GM18502 (cell line): ENCODE measurements at regions not wholly inside any gene's neighbourhood (a gene's known extent, or its start where the extent isn't known, plus 50 kb on each side); places are given as distances from the start of the nearest gene placed in this dataset.
"Not testable (repeated sequence)": the region's sequence is repeated elsewhere in the genome, so short reads cannot be mapped to it uniquely, and the experiment has no call there.

Experiments used
- ATAC-seq: cut with Tn5 transposase; IDR thresholded peaks from one replicate; pipeline ENCODE4 v1.9.1; 2021; ENCODE audit warnings: mild to moderate bottlenecking; ENCODE audit not compliant: unreplicated experiment, poor library complexity

DNA sequence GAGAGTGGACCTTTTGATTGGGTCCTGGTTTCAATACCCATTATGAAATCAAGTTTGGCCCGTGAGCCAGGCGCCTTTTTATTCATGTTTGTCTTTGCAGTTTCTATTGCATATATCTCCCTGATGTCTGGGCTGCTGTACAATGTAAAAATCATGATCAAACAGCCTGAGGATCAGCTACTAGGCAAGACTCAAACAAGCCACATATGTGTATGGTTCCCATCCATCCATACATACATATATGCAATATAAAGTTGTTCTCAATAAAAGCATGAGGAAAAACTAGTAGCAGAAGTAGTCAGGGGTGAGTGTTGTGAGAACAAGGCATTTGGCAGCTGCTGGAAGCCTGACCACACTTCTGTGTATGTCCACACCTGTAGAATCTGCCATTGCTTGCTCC, 562.4 kb upstream of the USP24 start:
- no peak for ATAC-seq

- ATAC-seq, result no peak
Observed at GRCh38 chr1:55775007-55775406, 559.8 kb upstream of the USP24 start.

DNA sequence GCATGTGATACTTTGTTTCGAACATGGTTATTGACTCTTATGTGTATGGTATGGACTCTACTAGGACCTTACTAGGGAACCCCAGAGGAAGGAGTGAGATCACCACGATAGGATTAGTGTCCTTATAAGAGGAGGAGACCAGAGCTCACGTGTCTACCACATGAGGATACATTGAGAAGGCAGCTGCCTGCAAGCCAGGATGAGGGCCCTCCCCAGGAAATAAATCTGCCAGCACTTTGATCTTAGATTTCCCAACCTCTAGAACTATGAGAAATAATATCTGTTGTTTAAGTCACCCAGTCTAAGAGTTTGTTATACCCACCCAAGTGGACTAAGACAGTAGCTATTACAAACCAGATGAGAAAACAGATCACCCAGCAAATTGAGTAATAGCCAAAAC, 559.3 kb upstream of the USP24 start:
- ATAC-seq, result no peak

DNA sequence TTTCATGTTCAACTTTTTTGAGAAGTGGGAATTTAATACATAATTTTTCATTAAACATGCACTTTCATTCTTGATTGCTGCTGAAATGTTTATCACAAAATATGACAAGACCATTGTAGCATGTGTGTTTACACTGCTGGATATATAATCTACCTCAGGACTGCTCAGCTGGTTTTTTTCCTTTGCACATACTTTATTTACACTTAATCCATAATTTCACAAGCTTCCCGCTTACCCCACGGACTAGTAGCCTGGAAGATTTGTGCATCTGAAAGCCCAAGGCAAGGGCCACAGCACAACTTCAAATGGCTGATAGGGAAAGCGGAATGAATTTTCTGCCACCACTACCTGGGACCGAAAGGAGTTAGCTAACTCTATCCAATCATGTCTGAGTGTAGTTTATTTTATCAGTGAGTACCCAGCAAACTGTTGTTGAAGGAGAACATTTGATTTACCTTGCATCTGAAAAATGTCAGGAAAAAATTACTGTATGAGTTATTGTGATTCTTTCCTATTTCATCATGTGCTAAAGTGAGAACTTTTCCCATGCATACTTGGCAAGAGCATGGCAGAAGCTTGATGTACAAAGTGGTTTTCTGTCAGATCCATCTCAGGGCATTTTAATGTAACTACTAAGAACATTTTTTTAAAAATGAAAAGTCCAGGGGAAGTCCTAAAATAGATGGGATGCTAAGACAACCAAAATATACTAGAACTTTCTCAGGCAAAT, 558.2 kb upstream of the USP24 start:
- no peak for ATAC-seq

DNA sequence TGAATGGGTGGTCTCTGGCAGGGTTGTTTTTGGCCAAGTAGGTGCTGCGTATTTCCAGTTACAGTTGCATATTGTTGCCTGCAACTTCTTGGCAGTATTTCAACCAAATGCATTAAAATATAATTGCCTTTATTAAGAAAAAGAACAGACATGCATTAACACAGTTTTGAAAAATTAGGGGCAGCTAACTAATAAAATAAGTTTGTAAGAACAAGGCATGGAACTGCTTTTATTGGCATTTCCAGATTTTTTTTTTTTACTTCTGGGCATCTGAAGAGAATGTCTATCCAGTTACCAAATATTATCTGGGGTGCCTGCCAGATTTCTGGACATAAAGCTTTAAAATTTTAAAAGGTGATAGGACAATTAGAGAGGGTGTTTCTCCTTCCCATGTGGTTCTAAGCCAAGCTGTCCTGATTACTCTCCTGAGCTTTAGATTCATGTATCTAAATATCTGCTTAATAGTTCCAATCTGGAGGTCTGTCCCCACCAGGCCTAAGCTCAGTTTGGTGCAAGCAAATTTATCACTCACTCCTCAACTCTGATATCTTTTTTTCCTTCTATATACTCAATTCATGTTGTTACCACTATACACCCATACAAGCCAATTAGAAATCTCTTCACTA, 553.3 kb upstream of the USP24 start:
- ATAC-seq, result no peak

GRCh38 chr1:55767171-55767570, 552.0 kb upstream of the USP24 start:
- ATAC-seq, result no peak

DNA sequence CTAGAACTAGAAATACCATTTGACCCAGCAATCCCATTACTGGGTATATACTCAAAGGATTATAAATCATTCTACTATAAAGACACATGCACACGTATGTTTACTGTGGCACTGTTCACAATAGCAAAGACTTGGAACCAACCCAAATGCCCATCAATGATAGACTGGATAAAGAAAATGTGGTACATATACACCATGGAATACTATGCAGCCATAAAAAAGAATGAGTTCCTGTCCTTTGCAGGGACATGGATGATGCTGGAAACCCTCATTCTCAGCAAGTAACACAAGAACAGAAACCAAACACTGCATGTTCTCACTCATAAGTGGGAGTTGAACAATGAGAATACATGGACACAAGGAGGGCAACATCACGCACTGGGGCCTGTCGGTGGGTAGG, 550.3 kb upstream of the USP24 start:
- not testable (repeated sequence) for ATAC-seq

GRCh38 chr1:55751776-55752175, 536.6 kb upstream of the USP24 start:
- ATAC-seq, result no peak

- ATAC-seq, result no peak
Observed at GRCh38 chr1:55750628-55750995, 535.4 kb upstream of the USP24 start.

GRCh38 chr1:55749975-55750627, 534.9 kb upstream of the USP24 start:
- ATAC-seq, result no peak

DNA sequence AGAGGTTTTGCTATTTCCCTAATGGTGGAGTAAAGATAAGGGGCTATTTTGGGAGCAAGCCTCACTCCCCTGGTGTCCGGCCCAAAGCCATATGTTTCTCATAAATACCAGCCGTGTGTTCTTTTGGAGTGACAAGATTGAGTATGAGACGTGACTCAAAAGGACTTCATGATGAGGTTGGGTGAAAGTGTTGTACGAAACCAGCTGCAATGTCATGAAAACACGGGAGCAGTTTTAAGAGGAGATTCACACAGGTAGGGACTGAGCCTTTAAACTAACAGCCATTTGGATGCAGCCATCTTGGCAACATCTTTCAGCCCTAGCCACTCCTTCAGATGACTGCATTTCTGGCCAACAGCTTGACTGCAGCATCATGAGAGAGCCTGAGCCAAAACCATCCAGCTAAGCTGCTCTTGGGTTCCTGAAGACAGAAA, 532.3 kb upstream of the USP24 start:
- ATAC-seq, result no peak

DNA sequence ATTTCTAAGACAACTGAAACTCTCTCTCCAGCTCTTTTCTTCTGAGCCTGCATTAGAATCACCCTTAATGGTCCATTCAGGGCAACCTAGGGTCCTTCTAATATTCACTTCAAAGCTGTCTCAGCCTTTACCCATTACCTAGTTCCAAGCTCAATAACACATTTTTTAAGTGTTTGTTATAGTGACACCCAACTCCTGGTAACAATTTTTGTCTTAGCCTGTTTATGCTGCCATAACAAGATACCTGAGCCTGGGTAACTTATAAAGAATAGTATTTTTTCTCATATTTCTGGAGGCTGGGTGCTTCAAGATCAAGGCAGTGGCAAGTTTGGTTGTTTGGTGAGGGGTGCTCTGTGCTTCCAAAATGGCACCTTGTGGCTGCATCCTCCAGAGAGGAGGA, 531.5 kb upstream of the USP24 start:
- ATAC-seq, result no peak

GRCh38 chr1:55741516-55741915, 526.4 kb upstream of the USP24 start:
- ATAC-seq, result no peak

- no peak for ATAC-seq
Observed at GRCh38 chr1:55735106-55735505, 519.9 kb upstream of the USP24 start.

- no peak for ATAC-seq
Observed at GRCh38 chr1:55726994-55727393, 511.8 kb upstream of the USP24 start.

DNA sequence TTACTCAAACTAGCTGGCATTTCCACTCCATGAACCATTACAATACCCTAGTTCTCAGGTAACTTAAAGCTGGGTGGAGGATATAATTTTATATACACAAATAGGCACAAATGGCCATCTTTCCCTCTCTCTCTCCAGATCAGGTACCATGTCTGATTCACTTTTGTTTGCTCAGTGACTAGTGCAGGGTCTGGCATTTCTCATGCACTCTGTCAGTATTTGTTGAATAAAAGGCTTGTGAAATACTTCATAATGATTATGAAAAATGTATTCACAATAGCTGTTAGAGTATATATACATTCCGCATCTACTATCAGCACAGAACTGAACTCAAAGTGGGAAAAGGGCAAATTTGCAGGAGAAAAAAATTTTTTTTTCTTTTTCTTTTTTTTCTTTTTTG, 510.2 kb upstream of the USP24 start:
- ATAC-seq, result no peak

DNA sequence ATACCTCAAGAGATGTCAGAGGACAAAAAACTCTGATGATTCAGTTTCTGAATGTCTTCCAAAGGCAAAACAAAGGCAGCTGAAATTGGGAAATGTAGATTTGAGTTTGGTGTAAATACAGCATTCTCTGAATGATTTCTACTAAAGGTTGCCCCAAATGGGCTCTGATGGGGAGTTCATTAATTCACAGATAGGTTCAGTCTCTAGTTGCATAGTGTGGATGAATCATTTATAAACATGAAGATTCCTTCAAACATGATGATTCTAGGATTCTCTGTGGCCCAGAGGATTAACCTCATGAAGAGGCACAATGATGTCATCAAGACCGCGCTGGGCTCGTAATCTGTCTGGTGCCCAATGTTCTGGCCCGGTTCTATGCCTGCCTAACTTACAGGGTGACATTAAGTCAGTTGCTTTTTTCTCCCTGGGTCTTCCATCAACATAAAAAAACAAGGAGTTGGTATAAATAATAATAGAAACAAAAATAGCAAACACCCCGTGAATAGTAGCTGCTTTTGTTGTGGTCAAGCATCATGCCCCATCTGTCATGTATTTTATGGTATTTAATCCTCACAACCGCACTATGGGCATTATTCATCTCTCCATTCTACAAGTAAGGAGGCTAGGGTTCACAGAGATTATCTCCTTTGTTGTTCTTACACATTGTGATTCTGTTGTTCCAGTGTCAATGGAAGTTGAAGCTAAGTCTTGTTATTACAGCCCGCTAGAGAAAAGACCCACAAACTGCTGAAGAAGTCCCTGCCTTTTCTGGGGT, 509.6 kb upstream of the USP24 start:
- ATAC-seq, result no peak

DNA sequence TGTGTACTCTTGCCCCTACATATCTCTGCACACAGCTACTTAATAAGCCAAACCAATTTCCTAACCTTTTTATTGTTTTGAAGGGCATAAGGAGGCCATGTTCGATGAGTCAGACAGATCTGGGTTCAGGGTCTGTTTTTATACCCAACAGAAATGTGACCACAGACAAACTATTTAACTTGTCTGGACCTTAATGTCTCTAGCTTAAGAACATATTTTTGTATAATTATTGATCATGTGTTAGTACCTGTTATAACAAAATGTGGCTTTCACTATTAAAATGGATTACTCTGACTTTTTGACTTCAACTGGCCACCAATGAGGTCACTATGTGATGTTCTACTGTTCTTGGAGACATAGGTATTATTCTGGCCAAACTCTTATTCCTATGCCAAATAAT, 507.8 kb upstream of the USP24 start:
- ATAC-seq, result no peak

DNA sequence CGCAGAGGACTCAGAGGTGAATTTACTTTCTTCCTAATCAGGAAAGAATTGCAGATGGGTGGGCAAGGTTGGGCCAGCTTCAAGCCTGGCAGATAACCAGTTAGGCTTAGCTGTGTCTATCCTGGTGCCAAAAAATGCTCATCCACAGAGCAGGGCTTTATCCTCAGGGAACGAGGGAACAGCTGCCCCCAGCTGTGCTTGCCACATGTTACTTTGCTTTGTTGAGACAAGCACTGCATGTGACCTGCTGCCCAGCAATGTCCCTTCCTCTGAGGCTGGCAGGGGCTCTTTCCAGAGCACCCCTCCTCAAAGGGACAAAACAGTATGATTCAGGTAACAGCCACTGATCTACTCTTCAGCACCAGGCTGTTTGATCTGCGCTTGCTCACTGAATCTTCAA, 505.1 kb upstream of the USP24 start:
- ATAC-seq, result no peak

- no peak for ATAC-seq
Observed at GRCh38 chr1:55718758-55719671, 503.9 kb upstream of the USP24 start.
